ENCODE measurements at regions not wholly inside any gene's neighbourhood (a gene's known extent, or its start where the extent isn't known, plus 50 kb on each side); places are given as distances from the start of the nearest gene placed in this dataset.

DNA sequence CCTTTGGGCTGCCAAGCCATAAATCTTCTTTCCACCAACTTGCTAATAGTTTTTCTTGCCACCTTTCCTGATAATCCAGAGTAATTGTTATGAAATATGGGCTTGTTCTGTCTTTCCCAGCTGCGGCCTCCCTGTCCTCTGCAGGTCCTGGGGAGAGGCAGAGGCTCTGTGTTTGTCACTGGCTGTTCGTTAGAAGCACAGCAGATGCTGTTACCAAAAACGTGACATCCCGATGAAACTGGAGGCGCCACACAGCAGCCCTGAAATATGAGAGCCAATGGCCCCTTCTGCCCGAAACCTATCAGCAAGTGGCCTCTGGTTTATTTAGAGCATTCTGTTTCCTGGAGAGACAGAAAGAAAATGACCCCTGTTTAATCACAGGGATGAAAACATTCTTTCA is 115.1 kb upstream of the ANKFN1 start:
- no peaks in the 10 kb centered on the region for H3K36me3 ChIP-seq (ENCODE audit: control insufficient read depth in 4 of 4, insufficient read depth in 4 of 4, low read length in 3 of 4)
- no peaks in the 10 kb centered on the region for H3K9me3 ChIP-seq (ENCODE audit: control extremely low read depth in 1 of 5, control insufficient read depth in 4 of 5, insufficient read depth in 2 of 5, low read depth in 1 of 5, low read length in 4 of 5)
- no peak overlapping the region for H3K4me3 ChIP-seq (ENCODE audit: control insufficient read depth in 1 of 7, extremely low read depth in 1 of 7, insufficient read depth in 4 of 7, low read depth in 2 of 7, low read length in 6 of 7)
- ChIA-PET POLR2A (interaction anchor here (0.6 kb wide), 1 partner anchor 29 kb away, joined by 3 read pairs; no protein-coding TSS in a partner anchor), CTCF (no interaction called here)
- no peaks in the 10 kb centered on the region for H3K4me1 ChIP-seq (ENCODE audit: control extremely low read depth in 1 of 4, control insufficient read depth in 4 of 4, insufficient read depth in 4 of 4, low read length in 3 of 4)
- DNase-seq: no peak
- 81% methylated on average over 5 of the region's 6 CpGs for WGBS (ENCODE audit: insufficient coverage)
- H3K27me3 ChIP-seq (replicated peaks in 2 of 5; ENCODE audit: control insufficient read depth in 4 of 5, insufficient read depth in 5 of 5, low read length in 4 of 5): peaks cover 0 to 18% (median 5%) of the 10 kb centered on the region in 5 experiments
- no peak overlapping the region for H3K27ac ChIP-seq (ENCODE audit: insufficient read depth in 1 of 2, low read depth in 1 of 2, low read length in 2 of 2, poor library complexity in 1 of 2, severe bottlenecking in 2 of 2)

- POLR2A ChIA-PET: no interaction called here
- H3K36me3 ChIP-seq (ENCODE audit: control insufficient read depth in 4 of 4, insufficient read depth in 4 of 4, low read length in 3 of 4): no peaks in the 10 kb centered on the region
- peaks cover 0 to 32% (median 7%) of the 10 kb centered on the region in 5 experiments for H3K27me3 ChIP-seq (replicated peaks in 2 of 5; ENCODE audit: control insufficient read depth in 4 of 5, insufficient read depth in 5 of 5, low read length in 4 of 5)
- no peaks in the 10 kb centered on the region for H3K4me1 ChIP-seq (ENCODE audit: control extremely low read depth in 1 of 4, control insufficient read depth in 4 of 4, insufficient read depth in 4 of 4, low read length in 3 of 4)
- 68% methylated on average over 9 of the region's 9 CpGs for WGBS (ENCODE audit: insufficient coverage)
- CTCF ChIA-PET: no interaction called here
- no peak overlapping the region for H3K27ac ChIP-seq (ENCODE audit: insufficient read depth in 1 of 2, low read depth in 1 of 2, low read length in 2 of 2, poor library complexity in 1 of 2, severe bottlenecking in 2 of 2)
- H3K9me3 ChIP-seq (ENCODE audit: control extremely low read depth in 1 of 5, control insufficient read depth in 4 of 5, insufficient read depth in 2 of 5, low read depth in 1 of 5, low read length in 4 of 5): no peaks in the 10 kb centered on the region
- H3K4me3 ChIP-seq (ENCODE audit: control insufficient read depth in 1 of 7, extremely low read depth in 1 of 7, insufficient read depth in 4 of 7, low read depth in 2 of 7, low read length in 6 of 7): no peak overlapping the region
- no peak for DNase-seq
Observed at GRCh38 chr17:56045872-56046271, 107.4 kb upstream of the ANKFN1 start.

DNA sequence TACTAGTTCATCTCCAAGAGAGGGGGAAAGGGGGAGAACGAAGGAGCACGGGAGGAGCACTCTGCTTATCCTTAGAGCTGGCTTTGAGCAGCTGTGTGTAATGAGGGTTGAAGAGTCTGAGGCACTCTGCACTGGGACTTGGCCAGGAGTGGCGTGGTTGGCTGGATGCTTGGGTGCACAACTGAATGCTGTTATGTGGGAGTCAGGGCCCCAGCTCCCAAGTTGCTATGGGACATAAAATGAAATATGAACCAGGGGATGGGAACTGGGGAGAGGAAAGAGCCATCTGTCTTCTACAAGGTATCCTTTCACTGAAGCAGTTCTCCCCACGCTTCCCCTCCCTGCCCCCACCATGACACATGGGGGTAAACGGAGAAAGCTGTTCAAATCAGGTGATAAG is 105.9 kb upstream of the ANKFN1 start:
- DNase-seq: no peak
- no peaks in the 10 kb centered on the region for H3K36me3 ChIP-seq (ENCODE audit: control insufficient read depth in 4 of 4, insufficient read depth in 4 of 4, low read length in 3 of 4)
- no peaks in the 10 kb centered on the region for H3K9me3 ChIP-seq (ENCODE audit: control extremely low read depth in 1 of 5, control insufficient read depth in 4 of 5, insufficient read depth in 2 of 5, low read depth in 1 of 5, low read length in 4 of 5)
- WGBS (ENCODE audit: insufficient coverage): 100% methylated on average over 1 of the region's 5 CpGs
- CTCF ChIA-PET: no interaction called here
- no peak overlapping the region for H3K4me3 ChIP-seq (ENCODE audit: control insufficient read depth in 1 of 7, extremely low read depth in 1 of 7, insufficient read depth in 4 of 7, low read depth in 2 of 7, low read length in 6 of 7)
- no peaks in the 10 kb centered on the region for H3K4me1 ChIP-seq (ENCODE audit: control extremely low read depth in 1 of 4, control insufficient read depth in 4 of 4, insufficient read depth in 4 of 4, low read length in 3 of 4)
- peaks cover 0 to 32% (median 7%) of the 10 kb centered on the region in 5 experiments for H3K27me3 ChIP-seq (replicated peaks in 2 of 5; ENCODE audit: control insufficient read depth in 4 of 5, insufficient read depth in 5 of 5, low read length in 4 of 5)
- H3K27ac ChIP-seq (ENCODE audit: insufficient read depth in 1 of 2, low read depth in 1 of 2, low read length in 2 of 2, poor library complexity in 1 of 2, severe bottlenecking in 2 of 2): no peak overlapping the region
- POLR2A ChIA-PET: no interaction called here

DNA sequence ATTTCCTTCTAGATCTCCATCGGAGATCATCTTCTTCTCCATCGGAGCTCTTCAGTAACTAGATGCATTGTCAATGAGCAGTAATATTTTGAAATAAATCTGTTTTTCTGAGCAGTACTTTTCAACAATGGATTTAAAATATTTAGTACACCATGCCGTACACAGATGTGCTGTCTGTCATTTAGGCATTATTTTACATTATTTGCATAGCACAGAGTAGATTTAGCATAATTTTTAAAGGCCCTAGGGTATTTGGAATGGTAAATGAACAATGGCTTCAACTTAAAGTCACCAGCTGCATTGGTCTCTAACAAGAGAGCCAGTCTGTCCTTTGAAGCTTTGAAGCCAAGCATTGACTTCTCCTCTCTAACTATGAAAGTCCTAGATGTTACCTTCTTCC is 95.4 kb upstream of the ANKFN1 start:
- Histone ChIP-seq H3K4me3 (ENCODE audit: control insufficient read depth in 1 of 7, extremely low read depth in 1 of 7, insufficient read depth in 4 of 7, low read depth in 2 of 7, low read length in 6 of 7) (no peak overlapping the region), H3K27me3 (replicated peaks in 2 of 5; ENCODE audit: control insufficient read depth in 4 of 5, insufficient read depth in 5 of 5, low read length in 4 of 5) (no peaks in the 10 kb centered on the region), H3K36me3 (ENCODE audit: control insufficient read depth in 4 of 4, insufficient read depth in 4 of 4, low read length in 3 of 4) (no peaks in the 10 kb centered on the region), H3K4me1 (ENCODE audit: control extremely low read depth in 1 of 4, control insufficient read depth in 4 of 4, insufficient read depth in 4 of 4, low read length in 3 of 4) (no peaks in the 10 kb centered on the region), H3K27ac (ENCODE audit: insufficient read depth in 1 of 2, low read depth in 1 of 2, low read length in 2 of 2, poor library complexity in 1 of 2, severe bottlenecking in 2 of 2) (no peak overlapping the region), H3K9me3 (ENCODE audit: control extremely low read depth in 1 of 5, control insufficient read depth in 4 of 5, insufficient read depth in 2 of 5, low read depth in 1 of 5, low read length in 4 of 5) (peaks cover 0 to 3% (median 0%) of the 10 kb centered on the region in 5 experiments)
- DNase-seq: no peak
- ChIA-PET CTCF (no interaction called here), POLR2A (no interaction called here)
- WGBS (ENCODE audit: insufficient coverage): no CpG with 5 or more reads among the region's 3 CpGs

DNA sequence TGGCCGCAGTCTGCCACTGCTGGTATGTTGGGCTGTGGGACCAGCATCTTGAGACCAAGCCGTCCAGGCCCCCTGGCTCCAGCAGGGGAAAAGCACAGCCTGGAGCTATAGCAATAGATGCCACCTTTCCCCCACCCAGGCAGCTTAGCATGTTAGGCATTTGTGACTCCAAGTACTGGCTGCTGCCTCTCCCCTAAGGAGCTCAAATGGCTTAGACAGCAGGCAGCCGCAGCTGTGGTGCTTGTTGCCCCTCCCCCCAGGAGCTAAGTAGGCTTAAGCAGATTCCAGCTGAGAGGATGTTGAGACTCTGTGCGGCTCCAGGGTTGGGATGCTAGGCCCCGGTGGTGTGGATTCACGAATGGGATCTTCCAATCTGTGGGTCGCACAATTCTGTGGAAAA is 88.8 kb upstream of the ANKFN1 start:
- H3K36me3 ChIP-seq (ENCODE audit: control insufficient read depth in 4 of 4, insufficient read depth in 4 of 4, low read length in 3 of 4): no peaks in the 10 kb centered on the region
- H3K27me3 ChIP-seq (replicated peaks in 2 of 5; ENCODE audit: control insufficient read depth in 4 of 5, insufficient read depth in 5 of 5, low read length in 4 of 5): peaks cover 0 to 4% (median 0%) of the 10 kb centered on the region in 5 experiments
- CTCF ChIA-PET: no interaction called here
- peaks cover 0 to 6% (median 0%) of the 10 kb centered on the region in 5 experiments for H3K9me3 ChIP-seq (ENCODE audit: control extremely low read depth in 1 of 5, control insufficient read depth in 4 of 5, insufficient read depth in 2 of 5, low read depth in 1 of 5, low read length in 4 of 5)
- H3K4me3 ChIP-seq (ENCODE audit: control insufficient read depth in 1 of 7, extremely low read depth in 1 of 7, insufficient read depth in 4 of 7, low read depth in 2 of 7, low read length in 6 of 7): no peak overlapping the region
- WGBS (ENCODE audit: insufficient coverage): 64% methylated on average over 6 of the region's 7 CpGs
- no peak for DNase-seq
- POLR2A ChIA-PET: no interaction called here
- no peak overlapping the region for H3K27ac ChIP-seq (ENCODE audit: insufficient read depth in 1 of 2, low read depth in 1 of 2, low read length in 2 of 2, poor library complexity in 1 of 2, severe bottlenecking in 2 of 2)
- no peaks in the 10 kb centered on the region for H3K4me1 ChIP-seq (ENCODE audit: control extremely low read depth in 1 of 4, control insufficient read depth in 4 of 4, insufficient read depth in 4 of 4, low read length in 3 of 4)

- 100% methylated on average over 1 of the region's 6 CpGs for WGBS (ENCODE audit: insufficient coverage)
- no peaks in the 10 kb centered on the region for H3K36me3 ChIP-seq (ENCODE audit: control insufficient read depth in 4 of 4, insufficient read depth in 4 of 4, low read length in 3 of 4)
- no peak overlapping the region for H3K4me3 ChIP-seq (ENCODE audit: control insufficient read depth in 1 of 7, extremely low read depth in 1 of 7, insufficient read depth in 4 of 7, low read depth in 2 of 7, low read length in 6 of 7)
- ChIA-PET POLR2A (no interaction called here), CTCF (no interaction called here)
- no peak overlapping the region for H3K27ac ChIP-seq (ENCODE audit: insufficient read depth in 1 of 2, low read depth in 1 of 2, low read length in 2 of 2, poor library complexity in 1 of 2, severe bottlenecking in 2 of 2)
- H3K4me1 ChIP-seq (ENCODE audit: control extremely low read depth in 1 of 4, control insufficient read depth in 4 of 4, insufficient read depth in 4 of 4, low read length in 3 of 4): no peaks in the 10 kb centered on the region
- peaks cover 0 to under 1% (median 0%) of the 10 kb centered on the region in 5 experiments for H3K27me3 ChIP-seq (replicated peaks in 2 of 5; ENCODE audit: control insufficient read depth in 4 of 5, insufficient read depth in 5 of 5, low read length in 4 of 5)
- peaks cover 0 to 20% (median 3%) of the 10 kb centered on the region in 5 experiments for H3K9me3 ChIP-seq (ENCODE audit: control extremely low read depth in 1 of 5, control insufficient read depth in 4 of 5, insufficient read depth in 2 of 5, low read depth in 1 of 5, low read length in 4 of 5)
- DNase-seq: no peak
Observed at GRCh38 chr17:56074361-56074890, 78.8 kb upstream of the ANKFN1 start.

DNA sequence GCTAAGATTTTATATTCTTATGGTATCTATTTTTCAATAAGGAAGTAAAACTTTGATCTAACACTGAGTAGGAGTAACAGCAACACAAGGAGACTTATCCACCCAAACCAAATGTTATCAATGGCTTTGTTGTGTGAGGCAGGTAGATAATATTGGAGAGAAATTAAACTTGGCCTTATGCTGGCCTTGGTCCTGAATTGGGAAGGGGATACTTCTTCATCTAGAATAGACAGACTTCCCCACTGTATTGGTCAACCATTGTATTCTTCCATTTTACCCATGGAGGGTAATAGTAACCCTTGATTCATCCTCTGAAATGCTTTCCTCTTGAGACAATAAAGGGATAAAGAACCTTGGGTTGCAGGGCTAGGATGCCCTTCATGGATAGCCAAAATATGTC is 76.3 kb upstream of the ANKFN1 start:
- Histone ChIP-seq H3K36me3 (ENCODE audit: control insufficient read depth in 4 of 4, insufficient read depth in 4 of 4, low read length in 3 of 4) (no peaks in the 10 kb centered on the region), H3K27ac (ENCODE audit: insufficient read depth in 1 of 2, low read depth in 1 of 2, low read length in 2 of 2, poor library complexity in 1 of 2, severe bottlenecking in 2 of 2) (no peak overlapping the region), H3K4me3 (ENCODE audit: control insufficient read depth in 1 of 7, extremely low read depth in 1 of 7, insufficient read depth in 4 of 7, low read depth in 2 of 7, low read length in 6 of 7) (no peak overlapping the region), H3K4me1 (ENCODE audit: control extremely low read depth in 1 of 4, control insufficient read depth in 4 of 4, insufficient read depth in 4 of 4, low read length in 3 of 4) (no peaks in the 10 kb centered on the region), H3K27me3 (replicated peaks in 2 of 5; ENCODE audit: control insufficient read depth in 4 of 5, insufficient read depth in 5 of 5, low read length in 4 of 5) (no peaks in the 10 kb centered on the region), H3K9me3 (ENCODE audit: control extremely low read depth in 1 of 5, control insufficient read depth in 4 of 5, insufficient read depth in 2 of 5, low read depth in 1 of 5, low read length in 4 of 5) (peaks cover 0 to 20% (median 3%) of the 10 kb centered on the region in 5 experiments)
- CTCF ChIA-PET: no interaction called here
- DNase-seq: no peak
- POLR2A ChIA-PET: no interaction called here
